IPS DF 6.9 (cell line): ENCODE measurements at regions not wholly inside any gene's neighbourhood (a gene's known extent, or its start where the extent isn't known, plus 50 kb on each side); places are given as distances from the start of the nearest gene placed in this dataset.

Source experiments
- DNase-seq: peaks from one replicate; pipeline ENCODE4 v3.0.0-alpha.2; 2013; ENCODE audit warnings: low read depth, low spot score
- H3K27ac ChIP-seq: one replicate; pipeline ENCODE4 v1.5.1; 2013; ENCODE audit warnings: low read length, control low read depth
- H3K27me3 ChIP-seq: 2 replicates; pipeline ENCODE4 v1.6.1; 2013; ENCODE audit warnings: mild to moderate bottlenecking, low read length; ENCODE audit not compliant: control insufficient read depth, insufficient read depth
- H3K36me3 ChIP-seq: 2 replicates; pipeline ENCODE4 v1.6.1; 2013; ENCODE audit warnings: low read length; ENCODE audit not compliant: control insufficient read depth, insufficient read depth
- H3K4me1 ChIP-seq: 2 replicates; pipeline ENCODE4 v1.6.1; 2013; ENCODE audit warnings: low read length; ENCODE audit not compliant: control insufficient read depth, insufficient read depth
- H3K4me3 ChIP-seq: 2 replicates; pipeline ENCODE4 v1.5.1; 2013; ENCODE audit warnings: mild to moderate bottlenecking, low read length
- H3K9me3 ChIP-seq: 2 replicates; pipeline ENCODE4 v1.6.1; 2013; ENCODE audit warnings: low read length, inconsistent platforms; ENCODE audit not compliant: control insufficient read depth, insufficient read depth
- WGBS: extraction: QIAGEN DNeasy Blood & Tissue Kit; methylation state at CpG from one replicate; pipeline ENCODE4 v1.1.7; 2013; ENCODE audit warnings: mixed read lengths, missing lambda C conversion rate; ENCODE audit not compliant: insufficient read length, insufficient coverage; 5-methylcytosine and 5-hydroxymethylcytosine counted together

- no peak overlapping the region for H3K27ac ChIP-seq
- no peaks in the 10 kb centered on the region for H3K9me3 ChIP-seq
- WGBS = no CpG with 5 or more reads among the region's 8 CpGs
- no peak overlapping the region for H3K4me3 ChIP-seq
- no peak for DNase-seq
- H3K27me3 ChIP-seq = no peaks in the 10 kb centered on the region
- H3K4me1 ChIP-seq = peaks cover 8% of the 10 kb centered on the region; the same call in 1 of the 2 replicates
- H3K36me3 ChIP-seq = no peaks in the 10 kb centered on the region
These were observed 156.0 kb upstream of the MLN start for GRCh38 chr6:33959661-33960344.

GRCh38 chr6:33959329-33959651 lies 155.5 kb upstream of the MLN start:
- Histone ChIP-seq H3K4me1 (peaks cover 8% of the 10 kb centered on the region; the same call in 1 of the 2 replicates), H3K36me3 (no peaks in the 10 kb centered on the region), H3K9me3 (no peaks in the 10 kb centered on the region), H3K27me3 (no peaks in the 10 kb centered on the region), H3K4me3 (no peak overlapping the region), H3K27ac (no peak overlapping the region)
- WGBS = no CpG with 5 or more reads among the region's 2 CpGs
- DNase-seq = no peak

GRCh38 chr6:33958526-33959328 lies 154.9 kb upstream of the MLN start:
- peaks cover 8% of the 10 kb centered on the region; the same call in 1 of the 2 replicates for H3K4me1 ChIP-seq
- H3K4me3 ChIP-seq = no peak overlapping the region
- no peaks in the 10 kb centered on the region for H3K9me3 ChIP-seq
- WGBS = no CpG with 5 or more reads among the region's 14 CpGs
- no peaks in the 10 kb centered on the region for H3K27me3 ChIP-seq
- no peak overlapping the region for H3K27ac ChIP-seq
- no peak for DNase-seq
- H3K36me3 ChIP-seq = no peaks in the 10 kb centered on the region

- H3K36me3 ChIP-seq = no peaks in the 10 kb centered on the region
- no peaks in the 10 kb centered on the region for H3K27me3 ChIP-seq
- no peak overlapping the region for H3K27ac ChIP-seq
- peaks cover 8% of the 10 kb centered on the region; the same call in 1 of the 2 replicates for H3K4me1 ChIP-seq
- no CpG with 5 or more reads among the region's 12 CpGs for WGBS
- DNase-seq = no peak
- H3K9me3 ChIP-seq = no peaks in the 10 kb centered on the region
- no peak overlapping the region for H3K4me3 ChIP-seq
These were observed 154.2 kb upstream of the MLN start for GRCh38 chr6:33957892-33958525.

GRCh38 chr6:33957131-33957891 lies 153.5 kb upstream of the MLN start:
- H3K36me3 ChIP-seq = no peaks in the 10 kb centered on the region
- H3K4me3 ChIP-seq = no peak overlapping the region
- H3K27ac ChIP-seq = no peak overlapping the region
- H3K4me1 ChIP-seq = peaks cover 8% of the 10 kb centered on the region; the same call in 1 of the 2 replicates
- no peaks in the 10 kb centered on the region for H3K27me3 ChIP-seq
- H3K9me3 ChIP-seq = no peaks in the 10 kb centered on the region
- DNase-seq = no peak
- WGBS = no CpG with 5 or more reads among the region's 12 CpGs

- Histone ChIP-seq H3K36me3 (no peaks in the 10 kb centered on the region), H3K27me3 (no peaks in the 10 kb centered on the region), H3K9me3 (no peaks in the 10 kb centered on the region), H3K4me3 (no peak overlapping the region), H3K27ac (no peak overlapping the region), H3K4me1 (peaks cover 8% of the 10 kb centered on the region)
- WGBS = no CpG with 5 or more reads among the region's 13 CpGs
- DNase-seq = no peak
These were observed 152.4 kb upstream of the MLN start for GRCh38 chr6:33956206-33956605.

GRCh38 chr6:33955566-33955965 lies 151.8 kb upstream of the MLN start:
- H3K27ac ChIP-seq = no peak overlapping the region
- H3K4me1 ChIP-seq = peaks cover 12% of the 10 kb centered on the region
- no CpG with 5 or more reads among the region's 6 CpGs for WGBS
- H3K9me3 ChIP-seq = no peaks in the 10 kb centered on the region
- no peak for DNase-seq
- H3K27me3 ChIP-seq = no peaks in the 10 kb centered on the region
- no peaks in the 10 kb centered on the region for H3K36me3 ChIP-seq
- no peak overlapping the region for H3K4me3 ChIP-seq

GRCh38 chr6:33954453-33954852 lies 150.7 kb upstream of the MLN start:
- Histone ChIP-seq H3K27ac (no peak overlapping the region), H3K9me3 (no peaks in the 10 kb centered on the region), H3K27me3 (no peaks in the 10 kb centered on the region), H3K4me1 (peaks cover 15% of the 10 kb centered on the region), H3K4me3 (no peak overlapping the region), H3K36me3 (no peaks in the 10 kb centered on the region)
- no CpG with 5 or more reads among the region's 3 CpGs for WGBS
- no peak for DNase-seq

- H3K4me1 ChIP-seq = peaks cover 10% of the 10 kb centered on the region
- no CpG with 5 or more reads among the region's 3 CpGs for WGBS
- H3K27ac ChIP-seq = no peak overlapping the region
- H3K27me3 ChIP-seq = no peaks in the 10 kb centered on the region
- no peaks in the 10 kb centered on the region for H3K36me3 ChIP-seq
- DNase-seq = no peak
- H3K9me3 ChIP-seq = no peaks in the 10 kb centered on the region
- no peak overlapping the region for H3K4me3 ChIP-seq
These were observed 149.4 kb upstream of the MLN start for GRCh38 chr6:33953171-33953570.

- no peaks in the 10 kb centered on the region for H3K27me3 ChIP-seq
- no CpG with 5 or more reads among the region's 4 CpGs for WGBS
- DNase-seq = no peak
- H3K4me3 ChIP-seq = no peak overlapping the region
- peaks cover 7% of the 10 kb centered on the region for H3K4me1 ChIP-seq
- no peaks in the 10 kb centered on the region; the same call in 1 of the 2 replicates for H3K36me3 ChIP-seq
- no peak overlapping the region for H3K27ac ChIP-seq
- H3K9me3 ChIP-seq = no peaks in the 10 kb centered on the region
These were observed 148.2 kb upstream of the MLN start for GRCh38 chr6:33952016-33952415.
